SK-N-SH (cell line): ENCODE measurements at regions not wholly inside any gene's neighbourhood (a gene's known extent, or its start where the extent isn't known, plus 50 kb on each side); places are given as distances from the start of the nearest gene placed in this dataset.

Source experiments
- CTCF ChIA-PET: fragments of 300-600, 350-600 bp; formaldehyde crosslinking; extraction: SDS; loops from one replicate; lab custom pipeline; 2021; lab: Yijun Ruan, JAX
- POLR2A ChIA-PET: fragments of 350-600 bp; sonication (Branson Sonifier 250); formaldehyde crosslinking; extraction: SDS; loops from one replicate; lab custom pipeline; 2020; ENCODE audit warnings: antibody characterized with exemption, inconsistent platforms; lab: Yijun Ruan, JAX
- DNase-seq: peaks from one replicate; pipeline ENCODE4 v3.0.0; 2012
- H2AFZ ChIP-seq: fragments of 200-600 bp; sonication (generic); 2 replicates; pipeline ENCODE4 v1.8.1; 2016; ENCODE audit warnings: antibody characterized with exemption, mild to moderate bottlenecking, low read depth
- H3F3A ChIP-seq: fragments of 200-600 bp; sonication (generic); replicated peaks from 2 replicates; pipeline ENCODE3; 2016; ENCODE audit warnings: antibody characterized with exemption, mild to moderate bottlenecking; ENCODE audit not compliant: insufficient read depth
- H3K27ac ChIP-seq, 2 experiments: fragments of 200-500 bp in 1 of 2; fragments of 200-600 bp in 1 of 2; sonication (Bioruptor generic) in 1 of 2; sonication (generic), shearing (Covaris generic) in 1 of 2; 2 replicates each; pipeline versions ENCODE4 v1.5.1 to v1.6.1; 2014 to 2016; ENCODE audit warnings: low read depth in 2 of 2, inconsistent platforms in 1 of 2, low read length in 1 of 2, mild to moderate bottlenecking in 1 of 2, mixed read lengths in 1 of 2
- H3K27me3 ChIP-seq: fragments of 200-600 bp; sonication (generic), shearing (Covaris generic); 2 replicates; pipeline ENCODE4 v1.6.1; 2016; ENCODE audit warnings: mixed run types; ENCODE audit not compliant: insufficient read depth
- H3K36me3 ChIP-seq, 2 experiments: fragments of 200-500 bp in 1 of 2; fragments of 200-600 bp in 1 of 2; sonication (Bioruptor generic) in 1 of 2; sonication (generic) in 1 of 2; replicated peaks in 1 of 2; 2 replicates each; pipeline versions ENCODE3 to v1.5.1; 2014 to 2016; ENCODE audit warnings: low read length in 1 of 2, mild to moderate bottlenecking in 1 of 2; ENCODE audit not compliant: insufficient read depth in 2 of 2, control insufficient read depth in 1 of 2
- H3K4me1 ChIP-seq, 2 experiments: fragments of 200-500 bp in 1 of 2; fragments of 200-600 bp in 1 of 2; sonication (Bioruptor generic) in 1 of 2; sonication (generic), shearing (Covaris generic) in 1 of 2; 2 replicates each; pipeline versions ENCODE4 v1.5.1 to v1.6.1; 2014 to 2016; ENCODE audit warnings: low read depth in 1 of 2, low read length in 1 of 2, mixed run types in 1 of 2; ENCODE audit not compliant: insufficient read depth in 2 of 2, control insufficient read depth in 1 of 2
- H3K4me2 ChIP-seq: fragments of 200-600 bp; sonication (generic), shearing (Covaris generic); 2 replicates; pipeline ENCODE4 v1.6.1; 2017; ENCODE audit warnings: mixed run types
- H3K4me3 ChIP-seq, 2 experiments: fragments of 200-500 bp in 1 of 2; fragments of 200-600 bp in 1 of 2; sonication (Bioruptor generic) in 1 of 2; sonication (generic), shearing (Covaris generic) in 1 of 2; 2 replicates each; pipeline versions ENCODE4 v1.5.1 to v1.8.1; 2014 to 2016; ENCODE audit warnings: low read depth in 2 of 2, inconsistent platforms in 1 of 2, low read length in 1 of 2, mild to moderate bottlenecking in 1 of 2, mixed read lengths in 1 of 2, moderate library complexity in 1 of 2
- H3K79me2 ChIP-seq: fragments of 200-600 bp; sonication (generic); 2 replicates; pipeline ENCODE4 v1.8.1; 2017; ENCODE audit warnings: mild to moderate bottlenecking; ENCODE audit not compliant: insufficient read depth
- H3K9ac ChIP-seq: fragments of 200-600 bp; sonication (generic); 2 replicates; pipeline ENCODE4 v1.6.1; 2017; ENCODE audit warnings: mixed run types
- H3K9me2 ChIP-seq: fragments of 200-600 bp; sonication (generic); 2 replicates; pipeline ENCODE4 v1.6.1; 2017; ENCODE audit warnings: mixed run types
- H3K9me3 ChIP-seq: fragments of 200-600 bp; sonication (generic); 2 replicates; pipeline ENCODE4 v1.6.1; 2017; ENCODE audit warnings: mixed run types, mild to moderate bottlenecking, moderate library complexity
- H4K20me1 ChIP-seq: fragments of 200-600 bp; sonication (generic); 2 replicates; pipeline ENCODE4 v1.6.1; 2017; ENCODE audit warnings: mild to moderate bottlenecking, mixed run types; ENCODE audit not compliant: insufficient read depth
- CHD2 ChIP-seq: fragments of 150-350 bp; IDR thresholded peaks from 2 replicates; pipeline ENCODE4 v1.6.1; 2018; ENCODE audit warnings: low read length; ENCODE audit not compliant: partially characterized antibody
- EZH2phosphoT487 ChIP-seq: fragments of 200-600 bp; sonication (generic); IDR thresholded peaks from 2 replicates; pipeline ENCODE4 v1.6.1; 2017; ENCODE audit warnings: low read depth, mixed run types, mild to moderate bottlenecking, antibody characterized with exemption, moderate library complexity, borderline replicate concordance
- FOSL2 ChIP-seq: IDR thresholded peaks from 2 replicates; pipeline ENCODE4 v1.4.0; 2012; ENCODE audit warnings: low read depth, mild to moderate bottlenecking, moderate library complexity, borderline replicate concordance
- FOXM1 ChIP-seq: IDR thresholded peaks from 2 replicates; pipeline ENCODE4 v1.4.0; 2012; ENCODE audit warnings: low read depth, mild to moderate bottlenecking
- GABPA ChIP-seq: IDR thresholded peaks from 2 replicates; pipeline ENCODE4 v1.4.0; 2012; ENCODE audit warnings: low read depth, mild to moderate bottlenecking
- GATA2 ChIP-seq: sonication (generic); formaldehyde crosslinking; IDR thresholded peaks from 2 replicates; pipeline ENCODE4 v1.5.0; 2020; ENCODE audit warnings: mild to moderate bottlenecking, missing genetic modification reagents
- IRF3 ChIP-seq: fragments of 150-350 bp; IDR thresholded peaks from 2 replicates; pipeline ENCODE4 v1.6.1; 2016; ENCODE audit warnings: mild to moderate bottlenecking, low read depth, low read length
- MEF2A ChIP-seq: IDR thresholded peaks from 2 replicates; pipeline ENCODE4 v1.4.0; 2012; ENCODE audit warnings: low read depth, borderline replicate concordance
- NFIC ChIP-seq: IDR thresholded peaks from 2 replicates; pipeline ENCODE4 v1.4.0; 2012; ENCODE audit warnings: borderline replicate concordance
- REST ChIP-seq: IDR thresholded peaks from 2 replicates; pipeline ENCODE4 v1.6.1; 2012; ENCODE audit warnings: mild to moderate bottlenecking, low read depth, low read length, moderate library complexity
- RFX5 ChIP-seq: IDR thresholded peaks from 2 replicates; pipeline ENCODE4 v1.6.1; 2012; ENCODE audit warnings: mild to moderate bottlenecking, improper control_type of control experiment, low read length
- RXRA ChIP-seq: IDR thresholded peaks from 2 replicates; pipeline ENCODE4 v1.4.0; 2012; ENCODE audit warnings: low read depth, mild to moderate bottlenecking, borderline replicate concordance
- SIN3A ChIP-seq: IDR thresholded peaks from 2 replicates; pipeline ENCODE4 v1.6.1; 2012; ENCODE audit warnings: low read depth, mild to moderate bottlenecking, low read length, moderate library complexity, borderline replicate concordance
- SMC3 ChIP-seq: IDR thresholded peaks from 2 replicates; pipeline ENCODE4 v1.6.1; 2012; ENCODE audit warnings: low read depth, low read length, improper control_type of control experiment
- TAF1 ChIP-seq: IDR thresholded peaks from 2 replicates; pipeline ENCODE4 v1.6.1; 2012; ENCODE audit warnings: low read depth, mild to moderate bottlenecking, low read length, moderate library complexity, borderline replicate concordance
- TEAD4 ChIP-seq: IDR thresholded peaks from 2 replicates; pipeline ENCODE4 v1.4.0; 2012; ENCODE audit warnings: mild to moderate bottlenecking, borderline replicate concordance; ENCODE audit not compliant: insufficient read depth
- USF1 ChIP-seq: IDR thresholded peaks from 2 replicates; pipeline ENCODE4 v1.4.0; 2012; ENCODE audit warnings: low read depth, borderline replicate concordance
- USF2 ChIP-seq: fragments of 150-350 bp; IDR thresholded peaks from 2 replicates; pipeline ENCODE4 v1.6.1; 2017; ENCODE audit warnings: antibody characterized with exemption, low read length, low read depth, borderline replicate concordance
- YY1 ChIP-seq: IDR thresholded peaks from 2 replicates; pipeline ENCODE4 v1.4.0; 2012; ENCODE audit warnings: low read depth, mild to moderate bottlenecking
- ZBTB33 ChIP-seq: IDR thresholded peaks from 2 replicates; pipeline ENCODE4 v1.4.0; 2012; ENCODE audit warnings: low read depth, borderline replicate concordance
- WGBS: methylation state at CpG from one replicate; pipeline ENCODE4 v1.1.6; 2017; ENCODE audit warnings: low lambda C conversion rate; 5-methylcytosine and 5-hydroxymethylcytosine counted together

- Histone ChIP-seq H3K27me3 (no peaks in the 10 kb centered on the region), H3K9me2 (no peaks in the 10 kb centered on the region), H3K36me3 (no peaks in the 10 kb centered on the region), H3K4me3 (no peak overlapping the region), H3K9me3 (no peaks in the 10 kb centered on the region), H3K4me1 (peaks cover 0 to 38% of the 10 kb centered on the region in 2 experiments; a peak in 1 of 4 replicates), H3K9ac (no peak overlapping the region), H4K20me1 (no peaks in the 10 kb centered on the region), H3K79me2 (no peaks in the 10 kb centered on the region), H2AFZ (no peak overlapping the region), H3K4me2 (no peak overlapping the region), H3F3A (no peaks in the 10 kb centered on the region), H3K27ac (no peak overlapping the region)
- CTCF ChIA-PET = no interaction called here
- TF ChIP-seq YY1 = no peak
- TF ChIP-seq RXRA = no peak
- no peak for TF ChIP-seq FOXM1
- no peak for TF ChIP-seq GATA2 (CRISPR knock-in tag)
- no peak for TF ChIP-seq USF1
- TF ChIP-seq NFIC = no peak
- TF ChIP-seq RFX5 = no peak
- no peak for TF ChIP-seq TAF1
- no peak for TF ChIP-seq REST
- TF ChIP-seq CHD2 = no peak
- TF ChIP-seq EZH2phosphoT487 = no peak
- no peak for TF ChIP-seq SIN3A
- no peak for TF ChIP-seq ZBTB33
- TF ChIP-seq GABPA = no peak
- no peak for TF ChIP-seq USF2
- TF ChIP-seq SMC3 = no peak
- no peak for TF ChIP-seq TEAD4
- no peak for TF ChIP-seq FOSL2
- TF ChIP-seq MEF2A = no peak
- no peak for TF ChIP-seq IRF3
- POLR2A ChIA-PET = no interaction called here
- DNase-seq = no peak
- 0% methylated on average over 1 of the region's 1 CpG for WGBS
Observed at GRCh38 chr11:39462506-39462905, 1996.9 kb downstream of the LRRC4C start.
